Left ventricle myocardium inferior (tissue), 1 donor: ENCODE measurements at regions not wholly inside any gene's neighbourhood (a gene's known extent, or its start where the extent isn't known, plus 50 kb on each side); places are given as distances from the start of the nearest gene placed in this dataset.
"Not testable (repeated sequence)": the region's sequence is repeated elsewhere in the genome, so short reads cannot be mapped to it uniquely, and the experiment has no call there.

Experiments used
- DNase-seq: peaks from one replicate; pipeline ENCODE4 v3.0.0-alpha.2; 2020
- H3K27ac ChIP-seq: fragments of 200-600 bp; replicated peaks from 2 replicates; pipeline ENCODE4 v1.8.0; 2021
- H3K27me3 ChIP-seq: fragments of 200-600 bp; 2 replicates; pipeline ENCODE4 v1.8.0; 2021; ENCODE audit warnings: low read depth
- H3K36me3 ChIP-seq: fragments of 200-600 bp; 2 replicates; pipeline ENCODE4 v1.8.0; 2021
- H3K4me1 ChIP-seq: fragments of 200-600 bp; 2 replicates; pipeline ENCODE4 v1.8.0; 2021
- H3K4me3 ChIP-seq: fragments of 200-600 bp; 2 replicates; pipeline ENCODE4 v1.8.0; 2021; ENCODE audit warnings: mild to moderate bottlenecking, moderate library complexity
- H3K9me3 ChIP-seq: fragments of 200-600 bp; replicated peaks from 2 replicates; pipeline ENCODE4 v1.8.0; 2021
- intact Hi-C: fragments of 100-400 bp; cut with micrococcal nuclease; formaldehyde crosslinking; loops from one replicate; pipeline ENCODE4 v1.11.0; 2022
- TF ChIP-seq, protein P1 (sequence below): fragments of 200-600 bp; IDR thresholded peaks from 2 replicates; pipeline ENCODE4 v1.8.0; 2021; ENCODE audit warnings: antibody characterized with exemption, mild to moderate bottlenecking, borderline replicate concordance
- donor health status: DM: no; HTN: yes; CAD: no; lungs with severe emphysema.

DNA sequence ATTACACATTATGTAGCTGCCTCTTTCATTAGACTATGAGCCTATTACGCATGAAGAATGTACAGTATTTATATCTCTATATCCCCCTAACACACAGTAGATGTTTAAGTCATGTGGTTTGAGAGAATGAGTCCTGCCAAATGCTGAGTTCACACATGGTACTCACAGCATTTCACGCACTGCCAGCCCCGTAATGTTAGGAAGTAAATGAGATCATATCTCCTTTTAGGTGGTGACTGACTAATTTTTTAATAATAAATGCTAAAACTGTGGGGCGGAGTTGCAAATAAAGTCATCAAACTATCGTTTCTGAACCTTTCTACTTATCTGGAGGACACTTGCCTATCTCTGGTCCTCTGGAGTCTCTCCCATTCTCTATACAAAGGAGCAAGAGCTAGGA is 343.8 kb downstream of the ADAMTS20 start:
- intact Hi-C loops, result no loop called here
- Histone ChIP-seq H3K9me3 (peaks cover 16% of the 10 kb centered on the region), H3K27me3 (no peaks in the 10 kb centered on the region), H3K27ac (no peak overlapping the region), H3K4me3 (no peak overlapping the region), H3K4me1 (no peaks in the 10 kb centered on the region), H3K36me3 (no peaks in the 10 kb centered on the region)
- DNase-seq, result no peak
- TF ChIP-seq, protein P1, sequence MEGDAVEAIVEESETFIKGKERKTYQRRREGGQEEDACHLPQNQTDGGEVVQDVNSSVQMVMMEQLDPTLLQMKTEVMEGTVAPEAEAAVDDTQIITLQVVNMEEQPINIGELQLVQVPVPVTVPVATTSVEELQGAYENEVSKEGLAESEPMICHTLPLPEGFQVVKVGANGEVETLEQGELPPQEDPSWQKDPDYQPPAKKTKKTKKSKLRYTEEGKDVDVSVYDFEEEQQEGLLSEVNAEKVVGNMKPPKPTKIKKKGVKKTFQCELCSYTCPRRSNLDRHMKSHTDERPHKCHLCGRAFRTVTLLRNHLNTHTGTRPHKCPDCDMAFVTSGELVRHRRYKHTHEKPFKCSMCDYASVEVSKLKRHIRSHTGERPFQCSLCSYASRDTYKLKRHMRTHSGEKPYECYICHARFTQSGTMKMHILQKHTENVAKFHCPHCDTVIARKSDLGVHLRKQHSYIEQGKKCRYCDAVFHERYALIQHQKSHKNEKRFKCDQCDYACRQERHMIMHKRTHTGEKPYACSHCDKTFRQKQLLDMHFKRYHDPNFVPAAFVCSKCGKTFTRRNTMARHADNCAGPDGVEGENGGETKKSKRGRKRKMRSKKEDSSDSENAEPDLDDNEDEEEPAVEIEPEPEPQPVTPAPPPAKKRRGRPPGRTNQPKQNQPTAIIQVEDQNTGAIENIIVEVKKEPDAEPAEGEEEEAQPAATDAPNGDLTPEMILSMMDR, result no peak

DNA sequence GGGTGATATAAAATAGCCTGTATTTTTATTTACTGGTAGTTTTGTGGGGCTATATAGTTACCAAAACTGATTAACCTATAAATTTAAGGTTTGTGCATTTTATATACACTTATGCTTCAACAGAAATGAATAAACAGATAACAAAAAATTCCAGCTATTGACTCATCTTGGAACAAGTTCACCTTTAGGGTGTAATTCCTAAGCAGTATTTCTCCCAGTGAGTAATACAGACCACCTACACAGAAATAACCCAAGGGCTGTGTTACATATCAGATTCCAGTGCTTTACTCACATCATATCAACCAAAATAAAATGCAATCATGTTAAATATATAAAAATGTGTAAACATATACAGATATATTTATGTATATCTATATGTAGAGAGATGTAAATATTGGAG is 345.6 kb downstream of the ADAMTS20 start:
- Histone ChIP-seq H3K27ac (no peak overlapping the region), H3K27me3 (no peaks in the 10 kb centered on the region), H3K36me3 (no peaks in the 10 kb centered on the region), H3K4me1 (no peaks in the 10 kb centered on the region), H3K4me3 (no peak overlapping the region), H3K9me3 (peaks cover 16% of the 10 kb centered on the region)
- intact Hi-C loops, result no loop called here
- TF ChIP-seq, protein P1, result no peak
- no peak for DNase-seq

DNA sequence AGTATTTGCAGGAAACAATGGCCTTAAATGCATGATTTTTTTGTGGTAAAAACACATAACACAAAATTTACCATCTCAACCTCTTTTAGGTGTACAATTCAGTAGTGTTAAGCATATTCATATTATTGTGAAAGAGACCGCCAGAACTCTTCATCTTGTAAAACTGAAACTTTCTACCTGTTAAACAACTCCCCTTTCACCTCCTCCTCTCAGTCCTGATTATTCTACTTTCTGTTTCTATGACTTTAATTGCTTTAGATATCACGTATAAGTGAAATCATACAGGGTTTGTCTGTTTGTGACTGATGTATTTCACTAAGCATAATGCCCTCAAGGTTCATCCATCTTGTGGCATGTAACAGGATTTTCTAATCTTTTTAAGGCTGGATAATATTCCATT is 353.4 kb downstream of the ADAMTS20 start:
- Histone ChIP-seq H3K4me3 (no peak overlapping the region), H3K4me1 (no peaks in the 10 kb centered on the region), H3K36me3 (no peaks in the 10 kb centered on the region), H3K27me3 (no peaks in the 10 kb centered on the region), H3K27ac (no peak overlapping the region), H3K9me3 (peaks cover under 1% of the 10 kb centered on the region)
- no peak for DNase-seq
- TF ChIP-seq, protein P1, result no peak
- intact Hi-C loops, result no loop called here

DNA sequence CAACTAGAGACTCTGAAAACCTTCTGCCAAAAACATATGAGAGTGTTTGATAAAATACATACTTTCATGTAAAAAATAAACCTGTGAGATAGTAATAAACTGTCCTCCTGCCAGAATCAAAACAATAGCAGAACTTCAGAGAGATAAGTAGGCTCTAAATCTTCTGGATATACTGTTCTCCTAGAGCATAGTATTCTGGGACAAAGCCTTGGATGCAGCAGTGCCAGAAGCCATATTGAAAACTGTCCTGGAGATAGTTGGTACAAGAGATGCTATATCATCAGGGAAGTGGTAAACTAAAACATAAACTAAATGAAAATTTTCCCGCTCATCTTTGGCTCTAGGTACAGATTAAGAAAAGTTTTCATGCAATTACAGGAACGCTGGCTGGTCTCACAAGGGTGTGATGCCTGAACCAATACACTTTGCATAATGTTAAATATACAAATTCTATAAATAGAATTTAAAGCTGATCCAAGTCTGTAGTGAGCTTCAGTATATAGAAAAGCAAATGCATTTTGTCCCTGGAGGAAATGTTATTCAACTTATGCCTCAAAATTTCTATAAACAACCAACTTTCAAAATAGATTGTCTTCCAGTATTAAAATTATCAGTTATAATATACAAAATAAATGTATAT is 355.6 kb downstream of the ADAMTS20 start:
- H3K9me3 ChIP-seq, result peaks cover 5% of the 10 kb centered on the region
- TF ChIP-seq, protein P1, result no peak
- H3K4me1 ChIP-seq, result no peaks in the 10 kb centered on the region
- intact Hi-C loops, result no loop called here
- no peak for DNase-seq
- H3K27me3 ChIP-seq, result no peaks in the 10 kb centered on the region
- no peak overlapping the region for H3K27ac ChIP-seq
- H3K4me3 ChIP-seq, result no peak overlapping the region
- no peaks in the 10 kb centered on the region for H3K36me3 ChIP-seq

DNA sequence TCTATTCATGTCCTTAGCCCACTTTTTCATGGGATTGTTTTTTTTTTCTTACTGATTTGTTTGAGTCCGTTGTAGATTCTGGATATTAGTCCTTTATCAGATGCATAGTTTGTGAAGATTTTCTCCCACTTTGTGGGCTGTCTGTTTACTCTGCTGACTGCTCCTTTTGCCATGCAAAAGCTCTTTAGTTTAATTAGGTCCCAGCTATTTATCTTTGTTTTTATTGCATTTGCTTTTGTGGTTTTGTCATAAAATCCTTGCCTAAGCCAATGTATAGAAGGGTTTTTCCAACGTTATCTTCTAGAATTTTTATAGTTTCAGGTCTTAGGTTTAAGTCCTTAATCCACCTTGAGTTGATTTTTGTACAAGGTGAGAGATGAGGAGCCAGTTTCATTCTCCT is 358.9 kb downstream of the ADAMTS20 start:
- H3K27me3 ChIP-seq, intact Hi-C loops, H3K27ac ChIP-seq, H3K36me3 ChIP-seq, DNase-seq, H3K9me3 ChIP-seq, H3K4me3 ChIP-seq, H3K4me1 ChIP-seq: not testable (repeated sequence)

DNA sequence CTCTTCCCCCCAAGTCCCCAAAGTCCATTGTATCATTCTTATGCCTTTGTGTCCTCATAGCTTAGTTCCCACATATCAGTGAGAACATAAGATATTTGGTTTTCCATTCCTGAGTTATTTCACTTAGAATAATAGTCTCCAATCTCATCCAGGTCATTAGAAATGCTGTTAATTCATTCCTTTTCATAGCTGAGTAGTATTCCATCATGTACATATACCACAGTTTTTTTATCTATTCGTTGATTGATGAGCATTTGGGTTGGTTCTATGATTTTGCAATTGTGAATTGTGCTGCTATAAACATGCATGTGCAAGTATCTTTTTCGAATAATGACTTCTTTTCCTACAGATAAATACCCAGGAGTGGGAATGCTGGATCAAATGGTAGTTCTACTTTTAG is 359.6 kb downstream of the ADAMTS20 start:
- H3K4me1 ChIP-seq, H3K4me3 ChIP-seq, H3K27ac ChIP-seq, DNase-seq, intact Hi-C loops, H3K36me3 ChIP-seq, H3K9me3 ChIP-seq, H3K27me3 ChIP-seq: not testable (repeated sequence)
